ENCODE measurements at regions not wholly inside any gene's neighbourhood (a gene's known extent, or its start where the extent isn't known, plus 50 kb on each side); places are given as distances from the start of the nearest gene placed in this dataset.

DNA sequence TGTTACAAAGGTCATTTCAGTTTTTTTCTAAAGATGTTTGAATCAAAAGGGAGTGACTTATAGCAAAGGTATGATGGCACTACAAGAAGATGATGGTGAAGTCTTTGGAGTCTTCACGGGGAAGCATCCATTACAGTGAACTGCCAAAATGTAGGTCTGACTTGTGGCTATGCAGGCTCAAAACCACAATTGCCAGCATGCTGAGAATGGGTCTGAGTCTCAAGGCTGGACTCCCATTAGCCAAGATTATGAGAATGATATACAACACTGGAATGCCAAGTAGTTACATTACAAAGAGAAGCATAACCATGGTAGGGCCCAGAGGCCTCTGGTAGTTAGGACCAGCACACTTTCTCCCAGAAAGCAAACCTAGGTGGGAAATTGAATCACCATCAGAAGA lies 194.2 kb downstream of the MTHFS start:
- Histone ChIP-seq H3K36me3 (no peaks in the 10 kb centered on the region), H3K4me3 (no peak overlapping the region), H3K4me1 (no peaks in the 10 kb centered on the region), H3K9me3 (no peaks in the 10 kb centered on the region), H3K27ac (no peak overlapping the region), H3K27me3 (no peaks in the 10 kb centered on the region)
- no peak for DNase-seq
- intact Hi-C loops (cut with DNase I; ENCODE audit: low total_unique reads) = no loop called here
- TF ChIP-seq, protein P1, sequence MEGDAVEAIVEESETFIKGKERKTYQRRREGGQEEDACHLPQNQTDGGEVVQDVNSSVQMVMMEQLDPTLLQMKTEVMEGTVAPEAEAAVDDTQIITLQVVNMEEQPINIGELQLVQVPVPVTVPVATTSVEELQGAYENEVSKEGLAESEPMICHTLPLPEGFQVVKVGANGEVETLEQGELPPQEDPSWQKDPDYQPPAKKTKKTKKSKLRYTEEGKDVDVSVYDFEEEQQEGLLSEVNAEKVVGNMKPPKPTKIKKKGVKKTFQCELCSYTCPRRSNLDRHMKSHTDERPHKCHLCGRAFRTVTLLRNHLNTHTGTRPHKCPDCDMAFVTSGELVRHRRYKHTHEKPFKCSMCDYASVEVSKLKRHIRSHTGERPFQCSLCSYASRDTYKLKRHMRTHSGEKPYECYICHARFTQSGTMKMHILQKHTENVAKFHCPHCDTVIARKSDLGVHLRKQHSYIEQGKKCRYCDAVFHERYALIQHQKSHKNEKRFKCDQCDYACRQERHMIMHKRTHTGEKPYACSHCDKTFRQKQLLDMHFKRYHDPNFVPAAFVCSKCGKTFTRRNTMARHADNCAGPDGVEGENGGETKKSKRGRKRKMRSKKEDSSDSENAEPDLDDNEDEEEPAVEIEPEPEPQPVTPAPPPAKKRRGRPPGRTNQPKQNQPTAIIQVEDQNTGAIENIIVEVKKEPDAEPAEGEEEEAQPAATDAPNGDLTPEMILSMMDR (IDR thresholded peaks at IDR 0.05) = no peak
- no peak for TF ChIP-seq POLR2A (IDR thresholded peaks at IDR 0.05)

DNA sequence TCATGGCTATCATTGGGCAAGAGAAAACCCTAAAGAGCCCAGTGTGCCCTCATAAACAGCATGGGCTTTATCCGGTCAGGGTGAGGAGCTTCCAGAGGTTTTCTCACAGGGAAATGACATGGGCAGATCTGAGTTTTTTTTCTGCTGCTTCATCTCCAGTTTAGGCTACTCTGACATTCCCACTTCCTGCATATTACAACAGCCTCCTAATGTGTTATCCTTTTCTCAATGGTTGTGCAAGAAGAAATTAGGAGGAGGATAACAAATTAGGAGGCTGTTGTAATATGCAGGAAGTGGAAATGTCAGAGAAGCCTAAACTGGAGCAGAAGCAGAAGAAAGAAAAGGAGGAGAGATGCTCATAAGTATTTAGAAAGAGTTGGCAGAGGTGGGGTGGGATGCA lies 175.6 kb downstream of the MTHFS start:
- no peaks in the 10 kb centered on the region for H3K27me3 ChIP-seq
- TF ChIP-seq, protein P1 (IDR thresholded peaks at IDR 0.05) = no peak
- no peak for TF ChIP-seq POLR2A (IDR thresholded peaks at IDR 0.05)
- no peaks in the 10 kb centered on the region for H3K36me3 ChIP-seq
- H3K4me3 ChIP-seq = no peak overlapping the region
- no peaks in the 10 kb centered on the region for H3K4me1 ChIP-seq
- no peak overlapping the region for H3K27ac ChIP-seq
- no peaks in the 10 kb centered on the region for H3K9me3 ChIP-seq
- no peak for DNase-seq
- intact Hi-C loops (cut with DNase I; ENCODE audit: low total_unique reads) = no loop called here

DNA sequence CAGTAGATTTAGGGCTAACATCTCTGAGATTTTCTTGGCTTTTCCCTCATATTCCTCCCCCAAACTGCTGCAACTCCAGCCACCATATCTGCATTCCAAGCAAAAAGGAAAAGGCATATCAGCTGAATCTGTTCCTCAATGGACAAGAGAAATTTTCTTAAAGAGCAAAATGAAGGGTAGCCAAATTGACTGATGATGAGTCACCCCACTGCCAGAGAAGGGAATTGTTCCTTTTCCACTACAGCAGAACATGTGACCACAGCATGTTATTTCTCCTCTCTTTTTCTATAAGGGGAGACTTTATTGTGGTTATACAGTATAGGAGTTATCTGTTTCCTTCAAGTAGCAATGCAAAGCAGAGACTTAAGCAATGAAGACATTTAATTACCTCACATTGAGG lies 172.5 kb downstream of the MTHFS start:
- H3K36me3 ChIP-seq = no peaks in the 10 kb centered on the region
- H3K27me3 ChIP-seq = no peaks in the 10 kb centered on the region
- no peaks in the 10 kb centered on the region for H3K9me3 ChIP-seq
- H3K27ac ChIP-seq = no peak overlapping the region
- DNase-seq = no peak
- intact Hi-C loops (cut with DNase I; ENCODE audit: low total_unique reads) = no loop called here
- no peak overlapping the region for H3K4me3 ChIP-seq
- TF ChIP-seq POLR2A (IDR thresholded peaks at IDR 0.05) = no peak
- H3K4me1 ChIP-seq = no peaks in the 10 kb centered on the region

DNA sequence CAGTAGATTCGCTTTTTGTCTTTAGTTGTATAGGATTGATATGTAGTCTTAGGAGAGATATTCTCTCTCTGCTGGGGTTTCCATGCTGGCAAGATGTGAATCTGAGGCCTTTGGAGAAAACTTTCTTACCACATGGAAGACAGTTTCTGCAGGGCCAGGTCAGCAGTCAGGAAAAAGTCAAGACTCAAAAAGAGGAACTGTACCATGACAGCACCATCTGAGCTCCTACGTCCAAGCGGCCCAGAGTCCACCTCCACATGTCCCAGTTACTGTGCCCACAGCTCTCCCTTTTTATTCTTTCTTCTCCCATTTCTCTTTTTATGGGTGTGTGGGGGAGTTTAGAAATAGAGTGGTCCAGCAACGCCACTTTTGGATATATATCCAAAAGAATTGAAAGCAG lies 172.0 kb downstream of the MTHFS start:
- intact Hi-C loops (cut with DNase I; ENCODE audit: low total_unique reads) = no loop called here
- TF ChIP-seq POLR2A (IDR thresholded peaks at IDR 0.05) = no peak
- TF ChIP-seq, protein P1 (IDR thresholded peaks at IDR 0.05) = no peak
- Histone ChIP-seq H3K4me3 (no peak overlapping the region), H3K27me3 (no peaks in the 10 kb centered on the region), H3K4me1 (no peaks in the 10 kb centered on the region), H3K36me3 (no peaks in the 10 kb centered on the region), H3K27ac (no peak overlapping the region), H3K9me3 (no peaks in the 10 kb centered on the region)
- DNase-seq = no peak

DNA sequence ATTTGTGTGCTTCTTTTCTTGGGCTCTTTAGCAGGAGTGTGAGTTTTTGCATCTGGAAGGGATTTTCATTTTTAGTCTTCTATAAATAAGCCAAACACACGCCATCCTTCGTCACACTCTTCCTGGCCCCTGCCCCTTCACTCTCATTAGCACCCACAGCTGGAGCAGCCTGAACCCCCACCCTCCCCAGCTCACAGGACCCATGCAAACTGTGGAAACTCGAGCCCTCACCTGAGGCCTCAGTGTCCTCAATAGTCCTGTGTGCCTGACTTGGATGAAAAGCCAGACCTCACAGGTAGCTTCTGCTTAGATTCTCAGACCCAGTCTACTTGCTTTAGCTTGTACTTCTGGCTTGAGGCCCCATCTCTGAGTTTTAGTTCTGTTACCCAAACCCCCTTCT lies 167.9 kb downstream of the MTHFS start:
- Histone ChIP-seq H3K36me3 (no peaks in the 10 kb centered on the region), H3K4me1 (no peaks in the 10 kb centered on the region), H3K27ac (no peak overlapping the region), H3K9me3 (no peaks in the 10 kb centered on the region), H3K4me3 (no peak overlapping the region), H3K27me3 (no peaks in the 10 kb centered on the region)
- intact Hi-C loops (cut with DNase I; ENCODE audit: low total_unique reads) = no loop called here
- DNase-seq = no peak
- TF ChIP-seq, protein P1 (IDR thresholded peaks at IDR 0.05) = no peak
- no peak for TF ChIP-seq POLR2A (IDR thresholded peaks at IDR 0.05)

DNA sequence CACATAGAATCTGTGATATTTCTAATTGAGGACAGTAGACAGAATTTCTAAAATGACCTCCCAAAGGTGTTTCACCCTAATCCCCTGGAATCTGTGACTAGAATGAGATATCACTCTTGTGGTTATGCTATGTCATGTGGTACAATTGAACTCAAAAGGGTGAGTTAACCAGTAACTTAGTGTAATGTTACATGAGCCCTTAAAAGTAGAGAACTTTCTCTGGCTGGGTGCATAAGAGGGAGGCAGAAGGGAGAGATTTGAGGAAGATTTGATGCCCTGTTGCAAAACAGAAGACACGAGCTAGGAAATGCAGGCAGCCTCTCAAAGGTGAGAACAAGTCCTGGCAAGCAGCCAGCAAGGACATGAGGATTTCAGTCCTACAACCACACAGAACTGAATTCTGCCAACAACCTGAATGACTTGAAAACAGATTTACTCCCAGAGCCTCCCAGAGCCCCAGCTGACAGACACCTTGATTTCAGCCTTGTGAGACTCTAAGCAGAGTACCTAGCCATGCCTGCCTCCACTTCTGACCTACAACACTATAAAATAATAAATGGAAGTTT lies 160.3 kb downstream of the MTHFS start:
- no peaks in the 10 kb centered on the region for H3K4me1 ChIP-seq
- H3K9me3 ChIP-seq = no peaks in the 10 kb centered on the region
- H3K36me3 ChIP-seq = no peaks in the 10 kb centered on the region
- TF ChIP-seq POLR2A (IDR thresholded peaks at IDR 0.05) = no peak
- TF ChIP-seq, protein P1 (IDR thresholded peaks at IDR 0.05) = no peak
- intact Hi-C loops (cut with DNase I; ENCODE audit: low total_unique reads) = no loop called here
- no peak overlapping the region for H3K4me3 ChIP-seq
- no peak for DNase-seq
- H3K27ac ChIP-seq = no peak overlapping the region
- H3K27me3 ChIP-seq = no peaks in the 10 kb centered on the region

Measured in uterus (tissue), 3 donors.